ENCODE measurements at regions not wholly inside any gene's neighbourhood (a gene's known extent, or its start where the extent isn't known, plus 50 kb on each side); places are given as distances from the start of the nearest gene placed in this dataset.

GRCh38 chr3:117745516-117745915 is 1035.9 kb downstream of the TUSC7 start:
- Histone ChIP-seq H3K56ac (replicated peaks; ENCODE audit: insufficient read length, low read depth, low read length) (no peak overlapping the region), H3K9ac (replicated peaks in 1 of 4; ENCODE audit: extremely low read depth in 1 of 4, low read depth in 3 of 4, low read length in 3 of 4) (no peak overlapping the region), H3K4ac (replicated peaks; ENCODE audit: insufficient read length, low read depth, low read length) (no peak overlapping the region), H3K23ac (ENCODE audit: insufficient read length) (no peak overlapping the region), H4K91ac (replicated peaks; ENCODE audit: insufficient read length, low read length) (no peak overlapping the region), H3K18ac (ENCODE audit: extremely low read depth, low read length) (no peak overlapping the region), H2BK5ac (ENCODE audit: low read depth, low read length) (no peak overlapping the region), H3K9me3 (ENCODE audit: insufficient read depth in 2 of 2, low read depth in 1 of 2, low read length in 1 of 2) (no peaks in the 10 kb centered on the region), H2AFZ (ENCODE audit: low read length) (no peak overlapping the region), H2BK12ac (ENCODE audit: low read depth, low read length) (no peak overlapping the region), H3K4me1 (replicated peaks in 1 of 4; ENCODE audit: control insufficient read depth in 3 of 4, insufficient read depth in 4 of 4, low read length in 3 of 4) (no peaks in the 10 kb centered on the region), H3K36me3 (ENCODE audit: control insufficient read depth in 2 of 4, insufficient read depth in 4 of 4, low read length in 3 of 4) (no peaks in the 10 kb centered on the region), H2BK20ac (ENCODE audit: low read length) (no peak overlapping the region), H4K8ac (ENCODE audit: extremely low read depth, insufficient read depth, low read length) (no peak overlapping the region), H4K20me1 (replicated peaks in 1 of 2; ENCODE audit: control insufficient read depth in 1 of 2, insufficient read depth in 2 of 2, low read length in 2 of 2) (no peaks in the 10 kb centered on the region), H3K79me1 (ENCODE audit: low read depth, low read length) (no peaks in the 10 kb centered on the region), H2BK15ac (ENCODE audit: low read length) (no peak overlapping the region), H3K79me2 (ENCODE audit: control insufficient read depth in 1 of 2, insufficient read depth in 2 of 2, low read length in 2 of 2) (no peaks in the 10 kb centered on the region), H3K27me3 (replicated peaks in 1 of 4; ENCODE audit: control insufficient read depth in 3 of 4, extremely low read depth in 1 of 4, insufficient read depth in 3 of 4, low read length in 3 of 4) (no peaks in the 10 kb centered on the region), H4K5ac (ENCODE audit: insufficient read length, low read depth, low read length) (no peak overlapping the region), H3K14ac (ENCODE audit: insufficient read length) (no peak overlapping the region), H3K23me2 (ENCODE audit: low read depth, low read length) (no peaks in the 10 kb centered on the region), H2BK120ac (replicated peaks; ENCODE audit: low read depth, low read length) (no peak overlapping the region), H3K4me2 (ENCODE audit: insufficient read depth in 1 of 2, low read depth in 2 of 2, low read length in 2 of 2) (no peak overlapping the region), H2AK5ac (ENCODE audit: low read depth, low read length) (no peak overlapping the region), H3K4me3 (ENCODE audit: extremely low read depth in 1 of 4, insufficient read depth in 2 of 4, low read depth in 3 of 4, low read length in 4 of 4) (no peak overlapping the region), H3K27ac (ENCODE audit: low read depth, low read length) (no peak overlapping the region)
- WGBS, 2 experiments (ENCODE audit: extremely low coverage in 1 of 2, insufficient coverage in 1 of 2, insufficient read length in 1 of 2, insufficient replicate concordance in 2 of 2, low coverage in 1 of 2, low lambda C conversion rate in 2 of 2, missing lambda C conversion rate in 1 of 2): 85% methylated on average over 6 of the region's 6 CpGs; no CpG with 5 or more reads in 1 of the 2 experiments
- DNase-seq (ENCODE audit: low read depth in 1 of 2, low spot score in 2 of 2) (no peak), FAIRE-seq (no peak)
- no peak for TF ChIP-seq TEAD4 (IDR thresholded peaks at IDR 0.05; ENCODE audit: low read depth, low read length)
- no peak for TF ChIP-seq SP1 (IDR thresholded peaks at IDR 0.05; ENCODE audit: low read depth, low read length)
- no peak for TF ChIP-seq CBX5 (IDR thresholded peaks at IDR 0.05; ENCODE audit: low read depth, low read length)
- TF ChIP-seq KDM1A (IDR thresholded peaks at IDR 0.05; ENCODE audit: borderline replicate concordance, low read length): no peak
- TF ChIP-seq POLR2A (IDR thresholded peaks at IDR 0.05; ENCODE audit: control extremely low read depth in 1 of 2, low read depth in 2 of 2, low read length in 2 of 2): no peak
- no peak for TF ChIP-seq SIRT6 (IDR thresholded peaks at IDR 0.05; ENCODE audit: low read length)
- no peak for TF ChIP-seq SRF (IDR thresholded peaks at IDR 0.05; ENCODE audit: low read depth, low read length)
- TF ChIP-seq CTCF (IDR thresholded peaks at IDR 0.05; ENCODE audit: control extremely low read depth in 1 of 3, insufficient read depth in 1 of 3, low read depth in 1 of 3, low read length in 3 of 3): no peak
- ChIA-PET POLR2A (ENCODE audit: partially characterized antibody) (no interaction called here), CTCF (ENCODE audit: partially characterized antibody) (no interaction called here)
